Mucosa of rectum (tissue), 2 donors: ENCODE measurements at regions not wholly inside any gene's neighbourhood (a gene's known extent, or its start where the extent isn't known, plus 50 kb on each side); places are given as distances from the start of the nearest gene placed in this dataset.
"Not testable (repeated sequence)": the region's sequence is repeated elsewhere in the genome, so short reads cannot be mapped to it uniquely, and the experiment has no call there.

ENCODE experiments used
- H3K27ac ChIP-seq, 2 donors: one replicate each; pipeline ENCODE4 v1.7.0; 2013; ENCODE audit warnings: inconsistent platforms in 2 of 2, low read depth in 2 of 2, low read length in 2 of 2
- H3K27me3 ChIP-seq, 2 donors: one replicate each; pipeline ENCODE4 v1.7.0; 2013; ENCODE audit warnings: low read length in 2 of 2; ENCODE audit not compliant: control insufficient read depth in 2 of 2, insufficient read depth in 2 of 2
- H3K36me3 ChIP-seq, 2 donors: one replicate each; pipeline ENCODE4 v1.7.0; 2013; ENCODE audit warnings: low read length in 2 of 2; ENCODE audit not compliant: control insufficient read depth in 2 of 2, insufficient read depth in 2 of 2
- H3K4me1 ChIP-seq, 2 donors: one replicate each; pipeline ENCODE4 v1.7.0; 2013; ENCODE audit warnings: low read length in 2 of 2, mild to moderate bottlenecking in 1 of 2; ENCODE audit not compliant: control insufficient read depth in 2 of 2, insufficient read depth in 2 of 2
- H3K4me3 ChIP-seq, 2 donors: one replicate each; pipeline ENCODE4 v1.7.0; 2013; ENCODE audit warnings: low read length in 2 of 2
- H3K9ac ChIP-seq, 2 donors: one replicate each; pipeline ENCODE4 v1.7.0; 2013; ENCODE audit warnings: low read length in 2 of 2, low read depth in 1 of 2, mild to moderate bottlenecking in 1 of 2
- H3K9me3 ChIP-seq, 2 donors: one replicate each; pipeline ENCODE4 v1.7.0; 2013; ENCODE audit warnings: low read length in 2 of 2; ENCODE audit not compliant: control insufficient read depth in 2 of 2
- donor health status: healthy.
- donor health status: Normal muscosa, but diverticular disease.

GRCh38 chr6:146937316-146937715 lies 266.9 kb upstream of the STXBP5 start:
- Histone ChIP-seq H3K4me3 (no peak overlapping the region), H3K4me1 (no peaks in the 10 kb centered on the region), H3K27ac (no peak overlapping the region), H3K36me3 (no peaks in the 10 kb centered on the region), H3K9ac (no peak overlapping the region), H3K9me3 (no peaks in the 10 kb centered on the region), H3K27me3 (no peaks in the 10 kb centered on the region)

GRCh38 chr6:146938266-146938665 lies 266.0 kb upstream of the STXBP5 start:
- Histone ChIP-seq H3K9ac (no peak overlapping the region), H3K4me1 (no peaks in the 10 kb centered on the region), H3K27me3 (no peaks in the 10 kb centered on the region), H3K27ac (no peak overlapping the region), H3K4me3 (no peak overlapping the region), H3K9me3 (no peaks in the 10 kb centered on the region), H3K36me3 (no peaks in the 10 kb centered on the region)

GRCh38 chr6:146939456-146939855 lies 264.8 kb upstream of the STXBP5 start:
- H3K9me3 ChIP-seq, H3K4me1 ChIP-seq, H3K4me3 ChIP-seq, H3K36me3 ChIP-seq, H3K27me3 ChIP-seq, H3K27ac ChIP-seq, H3K9ac ChIP-seq: not testable (repeated sequence)

- Histone ChIP-seq H3K9me3 (no peaks in the 10 kb centered on the region), H3K36me3 (no peaks in the 10 kb centered on the region), H3K27ac (no peak overlapping the region), H3K4me1 (no peaks in the 10 kb centered on the region), H3K4me3 (no peak overlapping the region), H3K9ac (no peak overlapping the region), H3K27me3 (no peaks in the 10 kb centered on the region)
Observed at GRCh38 chr6:146943664-146944063, 260.6 kb upstream of the STXBP5 start.

GRCh38 chr6:146944077-146944476 lies 260.1 kb upstream of the STXBP5 start:
- H3K9me3 ChIP-seq = no peaks in the 10 kb centered on the region
- H3K4me1 ChIP-seq = no peaks in the 10 kb centered on the region
- no peak overlapping the region for H3K9ac ChIP-seq
- no peak overlapping the region for H3K4me3 ChIP-seq
- no peak overlapping the region for H3K27ac ChIP-seq
- no peaks in the 10 kb centered on the region for H3K27me3 ChIP-seq
- H3K36me3 ChIP-seq = no peaks in the 10 kb centered on the region

GRCh38 chr6:146944809-146945208 lies 259.4 kb upstream of the STXBP5 start:
- Histone ChIP-seq H3K4me1 (no peaks in the 10 kb centered on the region), H3K9ac (no peak overlapping the region), H3K4me3 (no peak overlapping the region), H3K27me3 (no peaks in the 10 kb centered on the region), H3K36me3 (no peaks in the 10 kb centered on the region), H3K9me3 (no peaks in the 10 kb centered on the region), H3K27ac (no peak overlapping the region)

- no peak overlapping the region for H3K4me3 ChIP-seq
- H3K27me3 ChIP-seq = no peaks in the 10 kb centered on the region
- no peak overlapping the region for H3K9ac ChIP-seq
- no peak overlapping the region for H3K27ac ChIP-seq
- no peaks in the 10 kb centered on the region for H3K36me3 ChIP-seq
- no peaks in the 10 kb centered on the region for H3K9me3 ChIP-seq
- H3K4me1 ChIP-seq = no peaks in the 10 kb centered on the region
Observed at GRCh38 chr6:146946559-146946958, 257.7 kb upstream of the STXBP5 start.

GRCh38 chr6:146948790-146949342 lies 255.4 kb upstream of the STXBP5 start:
- H3K9ac ChIP-seq = no peak overlapping the region
- H3K4me1 ChIP-seq = no peaks in the 10 kb centered on the region
- no peak overlapping the region for H3K27ac ChIP-seq
- no peak overlapping the region for H3K4me3 ChIP-seq
- H3K9me3 ChIP-seq = no peaks in the 10 kb centered on the region
- no peaks in the 10 kb centered on the region for H3K36me3 ChIP-seq
- H3K27me3 ChIP-seq = no peaks in the 10 kb centered on the region

- no peaks in the 10 kb centered on the region for H3K9me3 ChIP-seq
- H3K27me3 ChIP-seq = no peaks in the 10 kb centered on the region
- no peak overlapping the region for H3K27ac ChIP-seq
- no peaks in the 10 kb centered on the region for H3K36me3 ChIP-seq
- H3K4me3 ChIP-seq = no peak overlapping the region
- H3K9ac ChIP-seq = no peak overlapping the region
- no peaks in the 10 kb centered on the region for H3K4me1 ChIP-seq
Observed at GRCh38 chr6:146949425-146949824, 254.8 kb upstream of the STXBP5 start.

GRCh38 chr6:146950351-146950835 lies 253.8 kb upstream of the STXBP5 start:
- Histone ChIP-seq H3K9me3 (no peaks in the 10 kb centered on the region), H3K27me3 (no peaks in the 10 kb centered on the region), H3K4me3 (no peak overlapping the region), H3K9ac (no peak overlapping the region), H3K4me1 (no peaks in the 10 kb centered on the region), H3K27ac (no peak overlapping the region), H3K36me3 (no peaks in the 10 kb centered on the region)

GRCh38 chr6:146955570-146955969 lies 248.6 kb upstream of the STXBP5 start:
- Histone ChIP-seq H3K27me3 (no peaks in the 10 kb centered on the region), H3K9ac (no peak overlapping the region), H3K4me1 (no peaks in the 10 kb centered on the region), H3K4me3 (no peak overlapping the region), H3K9me3 (no peaks in the 10 kb centered on the region), H3K36me3 (no peaks in the 10 kb centered on the region), H3K27ac (no peak overlapping the region)
